SU-DHL-6 (cell line): ENCODE measurements at regions not wholly inside any gene's neighbourhood (a gene's known extent, or its start where the extent isn't known, plus 50 kb on each side); places are given as distances from the start of the nearest gene placed in this dataset.

Experiments used
- CTCF ChIP-seq: fragments of 200-600 bp; sonication (generic); IDR thresholded peaks from one replicate; pipeline ENCODE4 v1.5.1; 2017; ENCODE audit warnings: antibody characterized with exemption, mild to moderate bottlenecking, low read length, moderate library complexity; ENCODE audit not compliant: insufficient read depth, poor library complexity, severe bottlenecking
- EZH2phosphoT487 ChIP-seq: fragments of 200-600 bp; sonication (generic), shearing (Covaris generic); conservative IDR thresholded peaks from 2 replicates; pipeline ENCODE4 v1.6.1; 2018; ENCODE audit warnings: mild to moderate bottlenecking, antibody characterized with exemption, low read length, moderate library complexity, mixed read lengths

GRCh38 chr14:44634692-44635091 is 127.6 kb upstream of the FSCB start:
- TF ChIP-seq CTCF (no peak), EZH2phosphoT487 (no peak)
